MCF 10A (cell line): ENCODE measurements at regions not wholly inside any gene's neighbourhood (a gene's known extent, or its start where the extent isn't known, plus 50 kb on each side); places are given as distances from the start of the nearest gene placed in this dataset.

Experiments
- BruUV-seq: library from RNA; stranded (reverse); fragments of 400-500 nt; replicated peaks from 2 replicates; lab custom pipeline; 2021; lab: Mats Ljungman, UMichigan
- CTCF ChIA-PET: fragments of 300-600 bp; sonication (Branson Sonifier 250); formaldehyde crosslinking; extraction: SDS; loops from one replicate; lab custom pipeline; 2021; ENCODE audit warnings: antibody characterized with exemption, inconsistent platforms; lab: Yijun Ruan, JAX
- POLR2A ChIA-PET: fragments of 300-600, 350-650 bp; sonication (Branson Sonifier 250); formaldehyde crosslinking; extraction: SDS; loops from one replicate; lab custom pipeline; 2020; ENCODE audit warnings: antibody characterized with exemption, inconsistent platforms; lab: Yijun Ruan, JAX
- DNase-seq: peaks from one replicate; pipeline ENCODE4 v3.0.0-alpha.2; 2018; ENCODE audit not compliant: unreplicated experiment
- H3K27ac Mint-ChIP-seq: one replicate; pipeline ENCODE4 v1.8.0; 2022; ENCODE audit warnings: mild to moderate bottlenecking, low read depth, mixed read lengths; ENCODE audit not compliant: unreplicated experiment
- H3K27me3 Mint-ChIP-seq: one replicate; pipeline ENCODE4 v1.8.0; 2022; ENCODE audit warnings: mixed read lengths; ENCODE audit not compliant: insufficient read depth, unreplicated experiment
- H3K36me3 Mint-ChIP-seq: one replicate; pipeline ENCODE4 v1.8.0; 2022; ENCODE audit warnings: mild to moderate bottlenecking, moderate library complexity, mixed read lengths; ENCODE audit not compliant: insufficient read depth, unreplicated experiment
- H3K4me1 Mint-ChIP-seq: one replicate; pipeline ENCODE4 v1.8.0; 2022; ENCODE audit warnings: mixed read lengths; ENCODE audit not compliant: insufficient read depth, unreplicated experiment
- H3K4me3 Mint-ChIP-seq: one replicate; pipeline ENCODE4 v1.8.0; 2022; ENCODE audit warnings: mild to moderate bottlenecking, moderate library complexity, mixed read lengths; ENCODE audit not compliant: unreplicated experiment
- H3K9me3 Mint-ChIP-seq: one replicate; pipeline ENCODE4 v1.8.0; 2022; ENCODE audit warnings: mixed read lengths; ENCODE audit not compliant: unreplicated experiment
- CTCF ChIP-seq: fragments of 200-600 bp; IDR thresholded peaks from one replicate; pipeline ENCODE4 v1.8.0; 2022; ENCODE audit warnings: antibody characterized with exemption, mild to moderate bottlenecking; ENCODE audit not compliant: unreplicated experiment
- intact Hi-C: fragments of 100-400 bp; cut with micrococcal nuclease; formaldehyde crosslinking; loops from 2 replicates; pipeline ENCODE4 v1.14.1; 2022

- no peaks in the 10 kb centered on the region for H3K9me3 Mint-ChIP-seq
- CTCF ChIA-PET = no interaction called here
- no peak overlapping the region for H3K27ac Mint-ChIP-seq
- TF ChIP-seq CTCF = no peak
- BruUV-seq = no TSS peak
- DNase-seq = no peak
- H3K4me1 Mint-ChIP-seq = peaks cover 6% of the 10 kb centered on the region
- intact Hi-C loops = no loop called here
- no peaks in the 10 kb centered on the region for H3K36me3 Mint-ChIP-seq
- POLR2A ChIA-PET = interaction anchor here (0.7 to 0.8 kb wide), 2 partner anchors 29 to 159 kb away, joined by 3 read pairs; no protein-coding TSS in a partner anchor
- H3K4me3 Mint-ChIP-seq = no peak overlapping the region
- no peaks in the 10 kb centered on the region for H3K27me3 Mint-ChIP-seq
Observed at GRCh38 chr4:29566371-29566770, 1153.8 kb upstream of the PCDH7 start.

DNA sequence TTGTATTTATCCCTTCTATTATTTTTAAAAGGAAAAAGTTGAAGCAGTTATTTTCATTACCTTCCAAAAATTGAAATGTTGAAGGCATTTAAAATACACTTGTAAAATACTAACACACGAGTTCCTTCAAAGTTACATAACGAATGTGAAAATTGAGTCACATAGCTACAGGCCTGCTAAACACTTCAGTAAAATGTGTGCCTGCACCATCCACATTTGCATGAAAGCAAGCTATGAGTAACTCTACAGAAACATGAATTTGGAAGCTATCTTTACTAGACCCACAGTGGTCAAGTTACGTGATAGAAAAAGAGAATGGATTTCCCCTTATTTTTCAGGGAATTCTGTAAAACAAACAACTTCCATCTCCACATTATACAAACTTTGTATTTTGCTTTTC lies 1148.8 kb upstream of the PCDH7 start:
- TF ChIP-seq CTCF = no peak
- H3K27ac Mint-ChIP-seq = no peak overlapping the region
- BruUV-seq = no TSS peak
- CTCF ChIA-PET = no interaction called here
- no peaks in the 10 kb centered on the region for H3K27me3 Mint-ChIP-seq
- no peaks in the 10 kb centered on the region for H3K9me3 Mint-ChIP-seq
- POLR2A ChIA-PET = no interaction called here
- DNase-seq = no peak
- H3K4me3 Mint-ChIP-seq = no peak overlapping the region
- no peaks in the 10 kb centered on the region for H3K36me3 Mint-ChIP-seq
- intact Hi-C loops = no loop called here
- peaks cover 5% of the 10 kb centered on the region for H3K4me1 Mint-ChIP-seq

GRCh38 chr4:29578329-29578728 lies 1141.8 kb upstream of the PCDH7 start:
- POLR2A ChIA-PET = no interaction called here
- BruUV-seq = no TSS peak
- DNase-seq = no peak
- no peaks in the 10 kb centered on the region for H3K27me3 Mint-ChIP-seq
- intact Hi-C loops = no loop called here
- H3K9me3 Mint-ChIP-seq = no peaks in the 10 kb centered on the region
- TF ChIP-seq CTCF = no peak
- no peak overlapping the region for H3K4me3 Mint-ChIP-seq
- no peaks in the 10 kb centered on the region for H3K36me3 Mint-ChIP-seq
- H3K27ac Mint-ChIP-seq = no peak overlapping the region
- H3K4me1 Mint-ChIP-seq = no peaks in the 10 kb centered on the region
- CTCF ChIA-PET = no interaction called here

DNA sequence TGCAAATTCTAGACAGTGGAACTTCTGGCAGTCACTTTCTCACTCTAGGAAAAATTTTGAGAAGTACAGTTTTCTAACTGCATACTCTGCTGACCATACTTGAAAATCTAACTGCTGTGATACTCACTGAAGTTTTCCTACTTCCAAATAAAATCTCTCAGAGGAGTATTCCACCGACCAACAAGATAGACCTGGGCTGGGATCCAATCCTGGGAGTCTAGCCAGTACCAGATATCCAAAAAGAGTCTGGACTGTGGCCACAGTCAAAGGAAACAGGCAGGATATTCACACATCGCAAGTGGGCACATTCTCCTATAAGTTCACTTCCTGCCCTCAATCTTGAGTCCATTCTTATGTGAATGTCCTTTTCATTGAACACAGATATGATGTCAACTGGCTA lies 1138.7 kb upstream of the PCDH7 start:
- no peaks in the 10 kb centered on the region for H3K4me1 Mint-ChIP-seq
- H3K27ac Mint-ChIP-seq = no peak overlapping the region
- POLR2A ChIA-PET = no interaction called here
- no peak for DNase-seq
- no peak for TF ChIP-seq CTCF
- H3K9me3 Mint-ChIP-seq = no peaks in the 10 kb centered on the region
- no peaks in the 10 kb centered on the region for H3K36me3 Mint-ChIP-seq
- H3K4me3 Mint-ChIP-seq = no peak overlapping the region
- CTCF ChIA-PET = no interaction called here
- intact Hi-C loops = no loop called here
- no peaks in the 10 kb centered on the region for H3K27me3 Mint-ChIP-seq
- no TSS peak for BruUV-seq
